NCI-H69 (cell line): ENCODE measurements at regions not wholly inside any gene's neighbourhood (a gene's known extent, or its start where the extent isn't known, plus 50 kb on each side); places are given as distances from the start of the nearest gene placed in this dataset.

ENCODE experiments used
- DNase-seq: peaks from one replicate; lab custom pipeline; 2025; lab: John Stamatoyannopoulos, UW

GRCh38 chr4:96558466-96558865 is 718.6 kb downstream of the PDHA2 start:
- DNase-seq: no peak

DNA sequence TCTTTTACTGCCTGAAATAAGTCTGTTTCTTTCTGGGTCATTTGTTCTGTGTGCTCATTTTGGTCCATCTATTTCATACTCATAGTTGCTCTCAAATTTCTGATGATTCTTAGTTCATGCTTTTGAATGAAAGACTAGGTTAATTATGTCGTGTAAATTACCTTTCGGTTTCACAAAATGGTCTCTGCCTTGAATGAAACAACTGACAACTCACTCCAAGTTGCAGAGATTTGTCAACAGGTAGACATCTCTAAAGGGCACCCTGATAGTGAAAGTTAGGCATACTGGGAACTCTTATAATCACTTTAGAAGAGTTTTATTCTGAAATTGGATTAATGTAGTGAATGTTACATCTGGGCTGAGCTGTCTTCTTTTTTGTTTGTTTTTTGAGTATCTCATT is 726.9 kb downstream of the PDHA2 start:
- DNase-seq: peak; percentile 32

GRCh38 chr4:96585304-96585703 is 745.4 kb downstream of the PDHA2 start:
- no peak for DNase-seq

GRCh38 chr4:96593422-96593821 is 753.5 kb downstream of the PDHA2 start:
- DNase-seq: peak; percentile 90

GRCh38 chr4:96598465-96598864 is 758.6 kb downstream of the PDHA2 start:
- DNase-seq: no peak

DNA sequence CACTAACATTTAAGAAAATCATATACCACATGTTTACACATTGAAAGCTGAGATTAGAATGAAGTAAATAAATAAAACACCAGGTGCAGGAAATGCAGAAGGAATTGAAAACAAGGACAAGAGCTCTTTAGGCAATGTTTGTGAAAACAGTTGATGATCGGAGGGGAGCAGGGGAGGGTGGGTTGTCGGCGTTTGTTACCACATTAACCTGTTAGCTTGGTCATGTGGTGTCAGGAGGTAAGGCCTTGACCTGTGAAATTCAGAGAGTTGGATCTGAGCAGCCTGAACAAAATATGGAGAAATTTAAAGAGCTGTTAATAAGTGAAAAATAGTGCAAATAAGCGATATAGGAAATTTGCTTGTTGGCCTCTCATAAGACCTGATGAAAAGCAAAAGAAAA is 759.9 kb downstream of the PDHA2 start:
- peak; percentile 48 for DNase-seq

DNA sequence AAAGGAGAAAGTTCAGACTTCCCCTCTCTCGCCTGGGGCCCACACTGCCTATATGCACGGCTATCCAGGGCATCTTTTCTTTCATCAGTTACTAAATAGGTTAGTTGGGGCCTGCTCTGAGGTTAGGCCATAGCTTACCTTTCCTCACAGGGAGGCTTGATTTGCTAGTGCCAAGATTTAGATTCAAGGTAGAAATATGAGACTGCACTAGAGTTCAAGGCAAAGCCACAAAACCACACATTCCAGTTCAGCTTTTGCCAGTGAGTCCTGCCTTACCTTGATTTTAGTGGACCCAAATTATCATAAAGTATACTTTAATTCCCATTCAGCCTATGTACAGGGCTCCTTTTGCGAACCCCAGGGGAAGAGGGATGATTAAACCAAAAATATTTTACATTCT is 762.8 kb downstream of the PDHA2 start:
- DNase-seq: no peak

GRCh38 chr4:96603641-96604040 is 763.7 kb downstream of the PDHA2 start:
- no peak for DNase-seq

DNA sequence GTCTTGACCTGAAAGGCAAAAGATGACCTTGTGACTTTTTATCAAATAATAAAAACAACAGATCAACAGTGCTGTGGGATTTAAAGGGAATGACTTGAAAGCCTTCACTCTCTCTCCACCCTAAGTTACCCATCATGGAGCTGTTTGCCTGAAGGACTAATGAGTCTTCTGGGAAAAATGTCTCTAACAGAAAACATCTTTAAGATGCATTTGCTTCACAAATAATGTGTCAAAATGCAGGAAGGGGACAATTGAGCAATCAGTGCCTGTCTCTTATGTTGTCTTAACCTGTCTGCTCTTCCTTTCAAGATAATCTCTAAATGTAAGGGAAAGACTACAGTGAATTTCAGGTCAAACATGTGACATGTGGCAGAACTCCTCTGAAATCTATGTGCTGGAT is 766.6 kb downstream of the PDHA2 start:
- DNase-seq: no peak

- no peak for DNase-seq
Observed at GRCh38 chr4:96626023-96626422, 786.1 kb downstream of the PDHA2 start.

- no peak for DNase-seq
Observed at GRCh38 chr4:96630839-96631238, 790.9 kb downstream of the PDHA2 start.

- peak; percentile 4 for DNase-seq
Observed at GRCh38 chr4:96637971-96638412, 798.1 kb downstream of the PDHA2 start.

DNA sequence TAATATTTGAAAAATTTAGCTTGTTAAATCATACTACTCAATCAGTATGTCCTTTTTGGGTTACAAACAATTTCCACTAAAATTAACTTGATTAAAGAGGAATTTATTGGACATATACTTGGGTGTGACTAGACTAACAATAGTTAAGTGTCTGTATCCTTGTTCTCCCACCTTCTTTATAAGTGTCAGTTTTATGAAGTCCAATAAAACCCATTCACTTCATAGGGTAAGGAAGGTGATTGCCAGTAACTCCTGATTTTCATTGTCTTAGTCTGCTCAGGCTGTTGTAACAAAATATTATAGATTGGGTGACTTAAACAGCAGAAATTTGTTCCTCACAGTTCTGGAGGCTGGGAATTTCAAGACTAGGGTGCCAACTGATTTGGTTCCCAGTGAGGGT is 800.0 kb downstream of the PDHA2 start:
- DNase-seq: no peak

GRCh38 chr4:96642490-96642889 is 802.6 kb downstream of the PDHA2 start:
- peak; percentile 7 for DNase-seq

- no peak for DNase-seq
Observed at GRCh38 chr4:96646146-96646545, 806.3 kb downstream of the PDHA2 start.

GRCh38 chr4:96649536-96649935 is 809.6 kb downstream of the PDHA2 start:
- DNase-seq: no peak

DNA sequence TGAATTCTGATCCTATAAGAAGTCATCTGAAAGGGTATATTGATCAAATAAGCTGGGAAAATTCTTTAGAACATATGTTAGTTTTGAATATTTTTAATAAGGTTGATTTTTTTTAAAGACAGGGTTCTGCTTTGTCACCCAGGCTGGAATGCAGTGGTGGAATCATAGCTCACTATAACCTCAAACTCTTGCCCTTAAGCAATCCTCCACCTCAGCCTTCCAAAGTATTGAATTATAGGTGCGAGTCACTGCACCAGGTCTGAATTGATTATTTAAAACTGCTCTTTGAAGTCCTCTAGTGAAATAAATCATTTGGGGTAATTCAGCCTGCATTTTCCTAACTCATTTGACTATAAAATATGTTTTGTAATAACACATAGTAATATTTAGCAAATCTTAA is 812.3 kb downstream of the PDHA2 start:
- DNase-seq: no peak

GRCh38 chr4:96652821-96653220 is 812.9 kb downstream of the PDHA2 start:
- no peak for DNase-seq

GRCh38 chr4:96654045-96654444 is 814.2 kb downstream of the PDHA2 start:
- DNase-seq: no peak

- no peak for DNase-seq
Observed at GRCh38 chr4:96670381-96670780, 830.5 kb downstream of the PDHA2 start.

- no peak for DNase-seq
Observed at GRCh38 chr4:96675416-96675815, 835.5 kb downstream of the PDHA2 start.

DNA sequence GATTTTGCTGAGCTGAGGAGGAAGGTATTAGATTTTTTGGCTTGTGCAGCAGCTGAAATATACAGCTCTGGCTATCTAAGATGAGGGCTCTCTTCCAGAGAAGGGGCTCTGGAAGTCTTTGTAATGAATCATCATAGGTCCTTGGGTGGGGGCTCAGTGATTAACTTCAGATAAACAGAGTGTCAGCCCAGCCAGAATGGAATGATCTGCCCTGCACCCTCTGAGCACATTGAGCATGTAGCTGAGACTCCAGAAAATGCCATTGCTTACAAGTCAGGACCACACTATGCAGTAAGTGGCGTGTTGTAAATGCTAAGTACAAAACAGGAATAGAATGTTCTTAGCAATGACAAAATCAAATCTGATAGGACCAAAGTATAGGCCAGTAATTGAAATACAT is 836.0 kb downstream of the PDHA2 start:
- DNase-seq: no peak

DNA sequence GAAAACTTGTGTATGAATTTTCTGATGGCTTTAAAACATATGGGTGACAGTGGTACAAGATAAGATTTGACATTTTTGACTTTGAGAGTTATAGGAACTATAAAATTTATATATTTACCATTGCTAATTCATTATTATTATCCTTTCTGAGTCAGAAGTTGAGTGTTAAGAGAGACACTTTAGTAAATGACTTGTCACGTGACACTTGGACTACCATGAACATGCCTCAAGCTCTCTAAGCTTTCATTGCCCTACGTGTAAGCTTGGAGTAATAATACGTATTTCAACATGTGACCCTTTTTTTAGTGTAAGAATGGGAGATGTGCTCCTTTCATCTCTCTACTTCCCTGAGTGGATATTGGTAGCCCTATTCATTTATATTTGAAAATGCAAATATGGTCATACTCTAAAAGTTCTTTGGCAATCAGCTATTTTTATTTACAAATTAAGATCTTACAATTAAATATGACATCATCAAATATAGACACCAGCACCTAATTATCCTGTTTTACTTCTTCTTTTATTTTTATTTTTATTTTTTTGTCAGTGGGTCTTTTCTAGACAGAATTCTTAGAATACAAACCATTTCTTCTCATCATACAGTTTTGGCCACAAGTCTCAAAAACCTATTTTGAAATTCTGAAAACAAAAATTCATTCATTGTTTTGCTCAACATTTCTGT is 837.0 kb downstream of the PDHA2 start:
- no peak for DNase-seq

DNA sequence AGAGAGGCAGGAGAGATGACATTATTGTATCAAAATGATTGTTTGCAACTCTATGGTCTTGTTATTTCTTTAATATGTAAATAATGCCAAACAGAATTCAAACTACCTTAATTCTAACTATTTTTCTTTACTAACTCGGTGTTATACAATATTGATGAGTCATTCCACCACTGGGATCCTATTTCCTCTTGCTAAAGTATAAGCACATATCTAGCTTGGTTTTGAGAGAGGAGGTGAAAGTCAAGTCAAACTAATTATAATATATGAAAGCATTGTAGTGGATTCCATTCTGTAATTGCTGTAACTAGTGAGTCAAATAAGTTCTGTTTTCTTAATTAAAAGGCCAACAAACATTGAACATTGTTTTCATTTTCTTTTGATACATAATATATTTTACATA is 837.6 kb downstream of the PDHA2 start:
- no peak for DNase-seq
